22Rv1 (cell line): ENCODE measurements at regions not wholly inside any gene's neighbourhood (a gene's known extent, or its start where the extent isn't known, plus 50 kb on each side); places are given as distances from the start of the nearest gene placed in this dataset.

ENCODE experiments used
- ZFX ChIP-seq: fragments of 450-650 bp; IDR thresholded peaks from 2 replicates; pipeline ENCODE4 v1.6.1; 2017; ENCODE audit warnings: antibody characterized with exemption, borderline replicate concordance
- TF ChIP-seq, protein P1 (sequence below): fragments of 450-650 bp; IDR thresholded peaks from 2 replicates; pipeline ENCODE4 v1.5.1; 2017; ENCODE audit warnings: mild to moderate bottlenecking

DNA sequence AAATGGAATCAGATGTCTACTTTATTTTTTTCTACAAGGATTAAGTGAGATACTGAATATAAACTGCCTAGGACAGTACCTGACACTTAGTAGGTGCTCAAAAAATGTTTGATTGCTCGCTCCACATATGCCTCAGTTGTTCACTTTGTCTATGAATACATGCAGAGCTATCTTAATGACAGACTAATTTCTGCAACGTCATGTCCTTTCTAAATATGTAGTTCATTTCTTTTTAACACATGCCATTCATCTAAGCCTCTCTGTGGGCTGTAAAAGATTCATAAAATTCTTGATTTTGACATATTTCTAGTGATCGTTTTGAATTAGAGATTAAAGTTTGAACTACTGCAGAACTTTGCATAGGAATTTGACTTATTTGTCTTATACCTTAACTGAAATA lies 176.3 kb upstream of the STXBP6 start:
- TF ChIP-seq, protein P1, sequence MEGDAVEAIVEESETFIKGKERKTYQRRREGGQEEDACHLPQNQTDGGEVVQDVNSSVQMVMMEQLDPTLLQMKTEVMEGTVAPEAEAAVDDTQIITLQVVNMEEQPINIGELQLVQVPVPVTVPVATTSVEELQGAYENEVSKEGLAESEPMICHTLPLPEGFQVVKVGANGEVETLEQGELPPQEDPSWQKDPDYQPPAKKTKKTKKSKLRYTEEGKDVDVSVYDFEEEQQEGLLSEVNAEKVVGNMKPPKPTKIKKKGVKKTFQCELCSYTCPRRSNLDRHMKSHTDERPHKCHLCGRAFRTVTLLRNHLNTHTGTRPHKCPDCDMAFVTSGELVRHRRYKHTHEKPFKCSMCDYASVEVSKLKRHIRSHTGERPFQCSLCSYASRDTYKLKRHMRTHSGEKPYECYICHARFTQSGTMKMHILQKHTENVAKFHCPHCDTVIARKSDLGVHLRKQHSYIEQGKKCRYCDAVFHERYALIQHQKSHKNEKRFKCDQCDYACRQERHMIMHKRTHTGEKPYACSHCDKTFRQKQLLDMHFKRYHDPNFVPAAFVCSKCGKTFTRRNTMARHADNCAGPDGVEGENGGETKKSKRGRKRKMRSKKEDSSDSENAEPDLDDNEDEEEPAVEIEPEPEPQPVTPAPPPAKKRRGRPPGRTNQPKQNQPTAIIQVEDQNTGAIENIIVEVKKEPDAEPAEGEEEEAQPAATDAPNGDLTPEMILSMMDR: no peak
- no peak for TF ChIP-seq ZFX
